Glutamatergic neuron (in vitro differentiated cells): ENCODE measurements at regions not wholly inside any gene's neighbourhood (a gene's known extent, or its start where the extent isn't known, plus 50 kb on each side); places are given as distances from the start of the nearest gene placed in this dataset.

Experiments used
- DNase-seq: peaks from one replicate; pipeline ENCODE4 v3.0.0; 2022
- H3K27ac Mint-ChIP-seq: one replicate; pipeline ENCODE4 v1.8.0; 2020; ENCODE audit warnings: mild to moderate bottlenecking, mixed read lengths, inconsistent platforms; ENCODE audit not compliant: unreplicated experiment
- H3K27me3 Mint-ChIP-seq: one replicate; pipeline ENCODE4 v1.8.0; 2020; ENCODE audit warnings: mild to moderate bottlenecking, moderate library complexity, mixed read lengths, inconsistent platforms; ENCODE audit not compliant: unreplicated experiment
- H3K36me3 Mint-ChIP-seq: one replicate; pipeline ENCODE4 v1.8.0; 2020; ENCODE audit warnings: mild to moderate bottlenecking, mixed read lengths, inconsistent platforms; ENCODE audit not compliant: unreplicated experiment
- H3K4me1 Mint-ChIP-seq: one replicate; pipeline ENCODE4 v1.8.0; 2020; ENCODE audit warnings: mild to moderate bottlenecking, low read depth, mixed read lengths, inconsistent platforms; ENCODE audit not compliant: unreplicated experiment
- H3K4me3 Mint-ChIP-seq: one replicate; pipeline ENCODE4 v1.8.0; 2020; ENCODE audit warnings: mild to moderate bottlenecking, mixed read lengths, inconsistent platforms; ENCODE audit not compliant: unreplicated experiment
- H3K9me3 Mint-ChIP-seq: one replicate; pipeline ENCODE4 v1.8.0; 2020; ENCODE audit warnings: mild to moderate bottlenecking, moderate library complexity, mixed read lengths, inconsistent platforms; ENCODE audit not compliant: unreplicated experiment
- CTCF ChIP-seq: fragments of 200-600 bp; sonication (generic); IDR thresholded peaks from one replicate; pipeline ENCODE4 v1.5.0; 2021; ENCODE audit not compliant: partially characterized antibody, unreplicated experiment

GRCh38 chr2:33709951-33710350, 110.9 kb upstream of the FAM98A start:
- Mint-ChIP-seq H3K27ac (no peak overlapping the region), H3K4me1 (peaks cover 4% of the 10 kb centered on the region), H3K9me3 (peaks cover 3% of the 10 kb centered on the region), H3K36me3 (no peaks in the 10 kb centered on the region), H3K27me3 (peaks cover 1% of the 10 kb centered on the region), H3K4me3 (no peak overlapping the region)
- TF ChIP-seq CTCF, result no peak
- DNase-seq, result no peak

GRCh38 chr2:33707312-33707711, 108.2 kb upstream of the FAM98A start:
- no peaks in the 10 kb centered on the region for H3K9me3 Mint-ChIP-seq
- H3K4me1 Mint-ChIP-seq, result peaks cover 4% of the 10 kb centered on the region
- no peaks in the 10 kb centered on the region for H3K36me3 Mint-ChIP-seq
- peaks cover 1% of the 10 kb centered on the region for H3K27me3 Mint-ChIP-seq
- TF ChIP-seq CTCF, result no peak
- H3K4me3 Mint-ChIP-seq, result no peak overlapping the region
- peak overlapping the region; percentile 33 for H3K27ac Mint-ChIP-seq
- DNase-seq, result no peak

- TF ChIP-seq CTCF, result no peak
- Mint-ChIP-seq H3K9me3 (no peaks in the 10 kb centered on the region), H3K36me3 (no peaks in the 10 kb centered on the region), H3K27ac (no peak overlapping the region), H3K27me3 (peaks cover 1% of the 10 kb centered on the region), H3K4me3 (no peak overlapping the region), H3K4me1 (peaks cover 4% of the 10 kb centered on the region)
- DNase-seq, result no peak
These were observed 107.3 kb upstream of the FAM98A start for GRCh38 chr2:33706410-33706809.

GRCh38 chr2:33704406-33704855, 105.3 kb upstream of the FAM98A start:
- Mint-ChIP-seq H3K4me3 (no peak overlapping the region), H3K9me3 (peaks cover under 1% of the 10 kb centered on the region), H3K4me1 (peaks cover 4% of the 10 kb centered on the region), H3K36me3 (no peaks in the 10 kb centered on the region), H3K27ac (no peak overlapping the region), H3K27me3 (peaks cover 1% of the 10 kb centered on the region)
- DNase-seq, result no peak
- no peak for TF ChIP-seq CTCF

GRCh38 chr2:33696234-33696633, 97.1 kb upstream of the FAM98A start:
- no peak for TF ChIP-seq CTCF
- H3K36me3 Mint-ChIP-seq, result peaks cover 18% of the 10 kb centered on the region
- no peak for DNase-seq
- H3K27ac Mint-ChIP-seq, result no peak overlapping the region
- H3K4me3 Mint-ChIP-seq, result no peak overlapping the region
- H3K9me3 Mint-ChIP-seq, result peaks cover 9% of the 10 kb centered on the region
- no peaks in the 10 kb centered on the region for H3K27me3 Mint-ChIP-seq
- H3K4me1 Mint-ChIP-seq, result no peaks in the 10 kb centered on the region
